Loucy (cell line): ENCODE measurements at regions not wholly inside any gene's neighbourhood (a gene's known extent, or its start where the extent isn't known, plus 50 kb on each side); places are given as distances from the start of the nearest gene placed in this dataset.

Experiments used
- EZH2phosphoT487 ChIP-seq: fragments of 200-600 bp; IDR thresholded peaks from 2 replicates; pipeline ENCODE4 v1.6.1; 2018; ENCODE audit warnings: antibody characterized with exemption, mild to moderate bottlenecking, moderate library complexity, borderline replicate concordance
- TF ChIP-seq, protein P1 (sequence below): fragments of 200-600 bp; sonication (generic); conservative IDR thresholded peaks from 2 replicates; pipeline ENCODE4 v1.5.1; 2014; ENCODE audit warnings: mild to moderate bottlenecking, antibody characterized with exemption, low read length

DNA sequence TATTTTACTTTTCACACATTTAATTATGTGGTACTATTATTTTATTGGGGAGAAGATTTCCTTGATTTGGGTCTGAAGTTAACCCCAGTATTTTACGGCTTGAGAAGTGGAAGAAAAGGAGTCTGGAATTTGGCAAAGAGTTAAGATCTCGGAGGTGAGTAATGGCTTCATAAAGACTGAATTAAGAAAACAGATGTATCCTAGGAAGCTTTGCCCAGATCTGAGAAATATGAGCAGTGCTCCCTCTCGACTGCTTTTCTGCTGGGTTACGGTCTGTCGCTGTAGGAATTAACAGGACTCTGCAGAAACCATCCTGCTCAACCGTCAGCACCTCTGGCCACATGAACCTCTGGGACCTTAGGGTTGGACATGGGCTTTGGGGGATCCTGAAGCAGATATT is 163.6 kb upstream of the NDN start:
- TF ChIP-seq, protein P1, sequence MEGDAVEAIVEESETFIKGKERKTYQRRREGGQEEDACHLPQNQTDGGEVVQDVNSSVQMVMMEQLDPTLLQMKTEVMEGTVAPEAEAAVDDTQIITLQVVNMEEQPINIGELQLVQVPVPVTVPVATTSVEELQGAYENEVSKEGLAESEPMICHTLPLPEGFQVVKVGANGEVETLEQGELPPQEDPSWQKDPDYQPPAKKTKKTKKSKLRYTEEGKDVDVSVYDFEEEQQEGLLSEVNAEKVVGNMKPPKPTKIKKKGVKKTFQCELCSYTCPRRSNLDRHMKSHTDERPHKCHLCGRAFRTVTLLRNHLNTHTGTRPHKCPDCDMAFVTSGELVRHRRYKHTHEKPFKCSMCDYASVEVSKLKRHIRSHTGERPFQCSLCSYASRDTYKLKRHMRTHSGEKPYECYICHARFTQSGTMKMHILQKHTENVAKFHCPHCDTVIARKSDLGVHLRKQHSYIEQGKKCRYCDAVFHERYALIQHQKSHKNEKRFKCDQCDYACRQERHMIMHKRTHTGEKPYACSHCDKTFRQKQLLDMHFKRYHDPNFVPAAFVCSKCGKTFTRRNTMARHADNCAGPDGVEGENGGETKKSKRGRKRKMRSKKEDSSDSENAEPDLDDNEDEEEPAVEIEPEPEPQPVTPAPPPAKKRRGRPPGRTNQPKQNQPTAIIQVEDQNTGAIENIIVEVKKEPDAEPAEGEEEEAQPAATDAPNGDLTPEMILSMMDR = no peak
- TF ChIP-seq EZH2phosphoT487 = no peak
